G401.6 (cell line): ENCODE measurements at regions not wholly inside any gene's neighbourhood (a gene's known extent, or its start where the extent isn't known, plus 50 kb on each side); places are given as distances from the start of the nearest gene placed in this dataset.

Experiments used
- FAIRE-seq: peaks from 2 replicates; lab custom pipeline; 2012; peaks lifted over from hg19 to GRCh38; lab: Jason Lieb, UNC

DNA sequence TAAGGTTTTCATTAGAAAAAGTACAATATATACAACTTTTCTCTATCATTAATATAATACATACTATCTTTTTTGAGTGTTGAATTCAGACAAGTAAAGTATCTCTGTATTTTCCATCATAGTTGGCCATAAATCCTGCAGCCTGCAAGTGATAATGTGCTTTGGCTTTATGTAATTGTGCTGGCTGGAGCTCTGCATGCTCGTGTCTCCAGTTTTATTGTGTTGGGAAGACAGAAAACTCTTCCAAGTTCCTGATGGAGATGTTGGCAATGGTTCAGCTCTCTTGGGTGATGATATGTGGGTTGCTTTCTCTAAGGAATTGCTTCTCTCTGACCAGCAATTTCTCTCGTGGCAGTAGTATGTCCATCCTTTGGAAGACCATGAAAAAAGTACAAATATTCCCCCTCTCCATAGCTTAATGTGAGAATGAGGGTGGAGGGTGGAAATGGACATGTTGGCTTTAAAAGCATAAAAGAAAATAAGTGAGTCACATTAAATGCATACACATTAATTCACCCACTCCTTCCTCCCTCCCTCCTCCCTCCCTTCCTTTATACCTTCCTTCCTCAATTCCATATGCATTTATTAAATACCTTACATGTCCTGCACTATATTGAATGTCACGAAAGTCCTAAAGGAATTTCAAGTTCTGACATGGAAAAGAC is 344.2 kb downstream of the MTX2 start:
- FAIRE-seq = no peak

GRCh38 chr2:176614049-176614448 is 344.8 kb downstream of the MTX2 start:
- FAIRE-seq = no peak

- FAIRE-seq = no peak
These were observed 345.7 kb downstream of the MTX2 start for GRCh38 chr2:176614930-176615329.

DNA sequence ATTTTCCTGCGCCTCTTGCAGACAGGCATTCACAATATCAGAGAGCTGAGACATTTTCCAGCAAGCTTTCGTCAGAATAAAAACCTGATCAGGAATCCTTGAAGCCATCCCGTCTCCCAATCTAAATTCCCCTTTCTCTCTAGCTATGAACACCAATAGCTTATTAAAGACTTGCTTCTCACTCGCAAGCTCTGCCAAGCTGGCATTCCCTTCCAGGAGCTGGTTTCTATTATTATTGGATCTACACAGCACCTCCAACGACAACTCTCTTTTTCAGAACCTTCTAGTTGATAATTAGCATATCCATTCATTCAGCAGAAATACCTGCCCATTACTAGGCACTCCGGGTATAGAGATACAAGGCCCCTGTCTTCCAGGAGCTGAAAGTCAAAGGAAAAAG is 350.3 kb downstream of the MTX2 start:
- FAIRE-seq = no peak

GRCh38 chr2:176621350-176621749 is 352.1 kb downstream of the MTX2 start:
- no peak for FAIRE-seq

DNA sequence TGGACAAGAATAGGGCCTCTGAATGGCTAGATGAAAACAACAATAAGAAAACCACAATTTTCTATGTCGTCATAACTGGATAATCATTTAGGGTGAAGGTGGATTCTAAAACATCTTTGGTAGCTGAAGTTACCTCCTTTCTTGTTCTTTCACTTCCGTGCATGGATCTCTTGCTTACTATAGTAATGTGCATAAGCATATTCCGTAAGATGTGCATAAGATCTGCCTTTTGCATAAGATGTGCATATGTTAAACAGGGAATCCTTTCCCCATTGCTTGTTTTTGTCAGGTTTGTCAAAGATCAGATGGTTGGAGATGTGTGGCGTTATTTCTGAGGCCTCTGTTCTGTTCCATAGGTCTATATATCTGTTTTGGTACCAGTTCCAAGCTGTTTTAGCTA is 353.6 kb downstream of the MTX2 start:
- no peak for FAIRE-seq

- no peak for FAIRE-seq
These were observed 357.6 kb downstream of the MTX2 start for GRCh38 chr2:176626796-176627195.

- FAIRE-seq = no peak
These were observed 359.2 kb downstream of the MTX2 start for GRCh38 chr2:176628438-176628837.

GRCh38 chr2:176633754-176634153 is 364.5 kb downstream of the MTX2 start:
- no peak for FAIRE-seq

DNA sequence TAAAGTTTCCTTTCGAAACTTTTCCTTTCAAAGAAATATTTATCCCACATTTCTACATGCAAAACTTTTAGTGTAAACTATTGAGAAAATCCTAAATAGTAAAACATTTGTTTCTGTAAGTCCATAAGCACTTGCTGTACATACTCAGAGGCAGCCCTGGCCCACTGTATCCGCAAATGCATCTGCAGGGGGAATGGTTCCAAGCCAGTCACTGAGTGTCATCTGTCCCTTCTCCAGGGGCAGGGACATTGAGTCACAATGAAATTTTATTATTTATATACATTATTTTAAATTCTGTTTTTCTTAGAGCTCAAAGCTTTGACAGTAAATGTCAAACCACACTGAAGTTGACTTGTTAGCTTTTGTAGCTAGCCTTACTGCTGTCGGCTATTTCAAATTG is 367.2 kb downstream of the MTX2 start:
- FAIRE-seq = no peak

- FAIRE-seq = no peak
These were observed 367.9 kb downstream of the MTX2 start for GRCh38 chr2:176637142-176637485.

GRCh38 chr2:176637486-176638166 is 368.4 kb downstream of the MTX2 start:
- no peak for FAIRE-seq

DNA sequence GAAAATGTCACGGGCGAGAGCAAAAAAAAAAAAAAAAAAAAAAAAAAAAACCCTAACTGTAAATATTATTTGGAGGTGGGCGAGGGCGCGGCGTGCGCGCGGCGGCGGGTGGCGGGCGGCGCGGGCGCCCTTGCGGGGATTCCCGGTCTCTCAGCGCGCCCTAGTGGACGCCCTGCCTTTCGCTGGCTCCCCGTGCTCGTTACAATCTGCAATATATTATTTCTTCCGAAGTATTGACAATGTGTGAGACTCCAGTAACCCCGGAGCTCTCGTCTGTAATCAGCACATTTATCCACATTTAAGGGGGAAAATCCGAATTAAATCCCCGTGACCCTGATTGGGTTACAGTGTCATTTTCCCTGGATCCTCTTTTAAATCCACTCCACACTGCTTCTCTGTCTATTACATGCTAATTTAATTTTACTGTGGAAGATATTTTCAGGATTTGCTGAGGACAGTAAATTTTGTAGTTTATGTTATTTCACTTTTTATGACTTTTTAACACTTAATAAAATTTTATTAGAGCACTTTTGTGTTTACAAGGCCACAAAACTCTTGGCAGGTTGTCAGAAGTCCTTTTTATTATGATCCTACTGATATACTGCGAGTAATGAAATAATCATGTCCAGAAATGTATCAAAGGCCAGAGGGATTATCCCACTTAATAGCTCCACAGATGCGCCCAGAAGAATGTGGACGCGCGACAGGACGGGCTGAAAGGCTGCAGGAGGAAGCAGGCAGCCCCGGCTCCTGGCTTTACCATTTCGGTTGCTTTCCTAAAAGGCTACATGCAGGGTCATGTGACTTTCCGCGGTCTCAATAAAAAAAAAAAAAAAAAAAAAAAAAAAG is 369.1 kb downstream of the MTX2 start:
- FAIRE-seq = no peak

GRCh38 chr2:176639016-176639343 is 369.7 kb downstream of the MTX2 start:
- FAIRE-seq = no peak

- no peak for FAIRE-seq
These were observed 370.4 kb downstream of the MTX2 start for GRCh38 chr2:176639671-176640070.

- FAIRE-seq = no peak
These were observed 372.2 kb downstream of the MTX2 start for GRCh38 chr2:176641436-176641835.

- no peak for FAIRE-seq
These were observed 372.8 kb downstream of the MTX2 start for GRCh38 chr2:176642074-176642473.

DNA sequence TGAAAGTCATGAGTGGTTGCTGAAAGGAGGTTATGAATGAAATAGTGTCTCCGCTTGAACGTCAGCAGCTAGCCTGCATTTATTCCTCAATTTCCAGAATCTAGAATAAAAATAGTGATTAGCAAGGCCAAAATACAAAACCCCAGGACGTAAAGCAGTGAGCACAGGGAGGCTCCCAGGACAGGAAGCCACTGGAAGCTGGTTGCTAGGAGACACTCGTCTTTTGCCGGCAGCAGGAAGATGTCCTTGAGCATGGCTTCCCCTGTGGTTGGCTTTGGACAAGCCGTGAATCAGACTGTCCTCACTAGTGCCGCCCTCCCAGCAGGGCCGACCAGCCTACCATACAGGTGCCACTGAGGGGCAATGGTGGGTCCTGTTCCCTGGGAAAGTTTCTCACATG is 374.4 kb downstream of the MTX2 start:
- FAIRE-seq = no peak

DNA sequence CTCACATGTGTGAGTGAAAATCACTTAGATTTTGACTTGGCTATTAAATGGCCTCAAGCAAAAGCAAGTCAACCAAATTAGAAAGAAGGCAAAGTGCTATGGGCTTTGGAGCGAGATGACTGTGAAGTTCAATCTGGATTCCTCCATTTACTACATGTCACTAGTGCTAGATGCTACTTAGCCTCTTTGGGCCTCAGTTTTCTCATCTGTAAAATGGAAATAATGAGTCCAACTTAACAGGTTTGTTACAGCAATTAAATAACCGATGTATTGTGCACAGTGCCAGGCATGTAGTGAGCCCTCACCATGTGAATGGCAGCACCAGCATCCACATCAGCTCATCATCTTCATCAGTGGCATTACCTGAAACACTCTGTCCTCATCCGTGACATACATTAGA is 376.3 kb downstream of the MTX2 start:
- no peak for FAIRE-seq

GRCh38 chr2:176646033-176646615 is 376.9 kb downstream of the MTX2 start:
- FAIRE-seq = no peak

DNA sequence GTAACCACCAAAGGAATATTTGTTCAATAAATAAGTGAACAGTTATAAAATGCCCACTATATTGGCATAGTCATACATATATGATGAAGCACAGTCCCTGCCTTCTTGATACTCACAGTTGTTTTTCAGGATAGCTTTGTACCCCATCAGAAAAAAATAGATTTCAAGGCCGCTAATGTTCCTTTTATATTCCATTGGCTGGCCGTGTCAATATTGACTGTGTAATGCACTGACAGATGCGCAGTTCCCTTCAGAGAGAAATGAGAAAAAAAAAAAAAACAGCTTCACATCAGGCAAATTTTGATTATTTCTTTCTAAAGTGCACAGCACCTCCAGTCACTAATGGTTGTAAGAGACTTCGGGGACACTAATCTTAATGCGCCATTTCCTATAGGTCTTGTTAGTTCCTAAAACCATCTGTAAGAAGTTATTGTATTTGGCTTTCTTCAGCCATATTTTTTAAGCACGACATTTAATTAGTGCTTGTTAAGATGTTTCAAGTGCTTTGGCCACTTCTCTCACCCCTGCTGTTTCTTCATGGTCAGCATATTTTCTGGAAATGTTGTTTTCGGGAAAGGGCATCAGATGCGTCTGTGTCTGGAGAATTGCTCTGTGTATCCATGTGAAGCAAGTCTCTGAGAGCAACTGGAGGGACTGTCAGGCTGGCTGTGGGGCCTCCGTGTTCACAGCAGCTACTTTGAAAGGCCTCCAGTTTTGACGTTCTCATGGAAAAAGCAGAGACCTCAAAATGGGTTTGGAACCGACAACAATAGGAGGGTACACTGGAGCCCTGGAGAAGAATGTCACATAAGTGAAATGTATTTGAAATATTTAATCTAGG is 378.3 kb downstream of the MTX2 start:
- FAIRE-seq = no peak

- no peak for FAIRE-seq
These were observed 379.6 kb downstream of the MTX2 start for GRCh38 chr2:176648700-176649297.
